K562 (cell line): ENCODE measurements at regions not wholly inside any gene's neighbourhood (a gene's known extent, or its start where the extent isn't known, plus 50 kb on each side); places are given as distances from the start of the nearest gene placed in this dataset.

Source experiments
- ARHGAP35 ChIP-seq: fragments of 450-650 bp; IDR thresholded peaks from 2 replicates; pipeline ENCODE4 v1.6.1; 2018; ENCODE audit not compliant: partially characterized antibody
- BHLHE40 ChIP-seq: IDR thresholded peaks from 2 replicates; pipeline ENCODE4 v1.6.1; 2011; ENCODE audit warnings: low read length, improper control_type of control experiment
- CC2D1A ChIP-seq: fragments of 450-650 bp; IDR thresholded peaks from 2 replicates; pipeline ENCODE4 v1.6.1; 2017; ENCODE audit warnings: mild to moderate bottlenecking
- CREB1 ChIP-seq, 2 experiments: sonication (generic) in 1 of 2; formaldehyde crosslinking in 1 of 2; IDR thresholded peaks; 2 replicates each; pipeline versions ENCODE4 v1.6.1 to v1.8.0; 2012 to 2022; ENCODE audit warnings: inconsistent platforms in 1 of 2, mild to moderate bottlenecking in 1 of 2, missing genetic modification reagents in 1 of 2, moderate library complexity in 1 of 2
- CREM ChIP-seq: IDR thresholded peaks from 2 replicates; pipeline ENCODE4 v1.6.1; 2014; ENCODE audit warnings: antibody characterized with exemption, low read depth
- FOXA1 ChIP-seq: fragments of 450-650 bp; IDR thresholded peaks from 2 replicates; pipeline ENCODE4 v1.6.1; 2016; ENCODE audit warnings: mild to moderate bottlenecking, borderline replicate concordance
- FUS ChIP-seq: fragments of 200-400 bp; formaldehyde crosslinking; optimal IDR thresholded peaks from 2 replicates; pipeline ENCODE3; 2017; ENCODE audit warnings: low read depth, low read length
- GATAD2B ChIP-seq: fragments of 450-650 bp; IDR thresholded peaks from 2 replicates; pipeline ENCODE4 v1.6.1; 2017; ENCODE audit warnings: mild to moderate bottlenecking, borderline replicate concordance
- HNRNPUL1 ChIP-seq: fragments of 200-400 bp; formaldehyde crosslinking; IDR thresholded peaks from 2 replicates; pipeline ENCODE4 v1.6.1; 2017; ENCODE audit warnings: low read length
- KAT7 ChIP-seq: sonication (generic); formaldehyde crosslinking; IDR thresholded peaks from 2 replicates; pipeline ENCODE4 v1.8.0; 2022; ENCODE audit warnings: missing genetic modification reagents, mild to moderate bottlenecking, borderline replicate concordance
- KHSRP ChIP-seq: fragments of 450-650 bp; IDR thresholded peaks from 2 replicates; pipeline ENCODE4 v1.6.1; 2017
- MCM3 ChIP-seq: fragments of 450-650 bp; IDR thresholded peaks from 2 replicates; pipeline ENCODE4 v1.6.1; 2016
- MYNN ChIP-seq, 2 experiments: sonication (generic); formaldehyde crosslinking in 1 of 2; IDR thresholded peaks; 2 replicates each; pipeline versions ENCODE4 v1.5.0 to v1.6.1; 2016 to 2020; ENCODE audit warnings: antibody characterized with exemption in 1 of 2, missing genetic modification reagents in 1 of 2
- NFE2L1 ChIP-seq: fragments of 450-650 bp; IDR thresholded peaks from 2 replicates; pipeline ENCODE4 v1.6.1; 2016; ENCODE audit warnings: missing genetic modification characterization, low read depth, mild to moderate bottlenecking, missing compliant biosample characterization, moderate library complexity, borderline replicate concordance
- TAL1 ChIP-seq: fragments of 450-650 bp; IDR thresholded peaks from 2 replicates; pipeline ENCODE4 v1.6.1; 2016; ENCODE audit warnings: mild to moderate bottlenecking
- TRIM24 ChIP-seq, 2 experiments: fragments of 450-650 bp; IDR thresholded peaks; 2 replicates each; pipeline ENCODE4 v1.6.1; 2016
- ZBTB2 ChIP-seq: fragments of 450-650 bp; IDR thresholded peaks from 2 replicates; pipeline ENCODE4 v1.6.1; 2016; ENCODE audit warnings: antibody characterized with exemption
- ZBTB49 ChIP-seq: sonication (generic); formaldehyde crosslinking; IDR thresholded peaks from 2 replicates; pipeline ENCODE4 v1.8.0; 2022; ENCODE audit warnings: missing genetic modification reagents, mild to moderate bottlenecking, borderline replicate concordance
- ZNF609 ChIP-seq: sonication (generic); formaldehyde crosslinking; IDR thresholded peaks from 2 replicates; pipeline ENCODE4 v1.8.1; 2023; ENCODE audit warnings: missing genetic modification reagents, mild to moderate bottlenecking, borderline replicate concordance

GRCh38 chr7:140267381-140268226 lies 90.8 kb upstream of the KDM7A start (continued):
- TF ChIP-seq MYNN (IDR thresholded peaks at IDR 0.05) (no peak), MYNN (CRISPR knock-in tag; IDR thresholded peaks at IDR 0.05) (no peak), ZNF609 (CRISPR knock-in tag) (peak; percentile 8; the same call in 1 of the 2 replicates), NFE2L1 (tag) (no peak), KAT7 (CRISPR knock-in tag) (no peak), CC2D1A (peak; percentile 97), ARHGAP35 (no peak), TAL1 (peak; percentile 84), CREB1 (IDR thresholded peaks at IDR 0.05) (no peak), CREB1 (CRISPR knock-in tag; IDR thresholded peaks at IDR 0.05) (no peak), BHLHE40 (peak; percentile 50), FUS (no peak), ZBTB2 (peak; percentile 59), HNRNPUL1 (no peak), CREM (peak; percentile 37; the same call in 1 of the 2 replicates), KHSRP (no peak), MCM3 (no peak), ZBTB49 (CRISPR knock-in tag) (0 out of 2 replicates have a peak, but pooled peaks have one; percentile 22), TRIM24 (IDR thresholded peaks at IDR 0.05) (peak; percentile 70 to 75), FOXA1 (no peak), GATAD2B (peak; percentile 68; the same call in 1 of the 2 replicates)
